C4-2B (cell line): ENCODE measurements at regions not wholly inside any gene's neighbourhood (a gene's known extent, or its start where the extent isn't known, plus 50 kb on each side); places are given as distances from the start of the nearest gene placed in this dataset.

Experiments used
- CTCF ChIP-seq: fragments of 450-650 bp; conservative IDR thresholded peaks from 2 replicates; pipeline ENCODE4 v1.5.1; 2017; ENCODE audit warnings: mild to moderate bottlenecking
- ZFX ChIP-seq: fragments of 450-650 bp; IDR thresholded peaks from 2 replicates; pipeline ENCODE4 v1.6.1; 2017

GRCh38 chr3:153293265-153293664 lies 131.2 kb downstream of the RAP2B start:
- TF ChIP-seq CTCF (no peak), ZFX (no peak)
